GM20431 (cell line): ENCODE measurements at regions not wholly inside any gene's neighbourhood (a gene's known extent, or its start where the extent isn't known, plus 50 kb on each side); places are given as distances from the start of the nearest gene placed in this dataset.

Source experiments
- in situ Hi-C: fragments of 300-500 bp; cut with MseI, MboI; formaldehyde crosslinking; loops from one replicate; pipeline ENCODE4 v1.15.0; 2020; ENCODE audit warnings: low sequenced_read_pairs; ENCODE audit not compliant: unreplicated experiment

GRCh38 chr7:25879799-25880198 lies 272.2 kb upstream of the NFE2L3 start:
- in situ Hi-C loops: loop anchor here (25.0 kb wide), 3 partner anchors 483 to 783 kb away; no protein-coding TSS in a partner anchor

GRCh38 chr7:25881317-25882037 lies 270.5 kb upstream of the NFE2L3 start:
- in situ Hi-C loops: loop anchor here (25.0 kb wide), 3 partner anchors 481 to 781 kb away; no protein-coding TSS in a partner anchor

- in situ Hi-C loops: loop anchor here (25.0 kb wide), 3 partner anchors 480 to 780 kb away; no protein-coding TSS in a partner anchor
These were observed 269.7 kb upstream of the NFE2L3 start for GRCh38 chr7:25882151-25882773.

- in situ Hi-C loops: loop anchor here (25.0 kb wide), 3 partner anchors 478 to 778 kb away; no protein-coding TSS in a partner anchor
These were observed 267.7 kb upstream of the NFE2L3 start for GRCh38 chr7:25884265-25884828.

GRCh38 chr7:25885057-25885576 lies 266.9 kb upstream of the NFE2L3 start:
- in situ Hi-C loops: loop anchor here (25.0 kb wide), 3 partner anchors 477 to 777 kb away; no protein-coding TSS in a partner anchor

- in situ Hi-C loops: loop anchor here (25.0 kb wide), 3 partner anchors 476 to 776 kb away; no protein-coding TSS in a partner anchor
These were observed 265.4 kb upstream of the NFE2L3 start for GRCh38 chr7:25886387-25887240.

GRCh38 chr7:25887266-25887665 lies 264.7 kb upstream of the NFE2L3 start:
- in situ Hi-C loops: loop anchor here (25.0 kb wide), 3 partner anchors 475 to 775 kb away; no protein-coding TSS in a partner anchor

GRCh38 chr7:25887795-25888559 lies 264.0 kb upstream of the NFE2L3 start:
- in situ Hi-C loops: loop anchor here (25.0 kb wide), 3 partner anchors 474 to 774 kb away; no protein-coding TSS in a partner anchor

- in situ Hi-C loops: loop anchor here (25.0 kb wide), 3 partner anchors 473 to 773 kb away; no protein-coding TSS in a partner anchor
These were observed 262.2 kb upstream of the NFE2L3 start for GRCh38 chr7:25889765-25890164.

- in situ Hi-C loops: loop anchor here (25.0 kb wide), 3 partner anchors 471 to 771 kb away; no protein-coding TSS in a partner anchor
These were observed 260.4 kb upstream of the NFE2L3 start for GRCh38 chr7:25891591-25891990.

- in situ Hi-C loops: loop anchor here (25.0 kb wide), 3 partner anchors 469 to 769 kb away; no protein-coding TSS in a partner anchor
These were observed 258.6 kb upstream of the NFE2L3 start for GRCh38 chr7:25893436-25893835.

- in situ Hi-C loops: loop anchor here (25.0 kb wide), 3 partner anchors 468 to 768 kb away; no protein-coding TSS in a partner anchor
These were observed 257.7 kb upstream of the NFE2L3 start for GRCh38 chr7:25894002-25894901.

- in situ Hi-C loops: loop anchor here (25.0 kb wide), 3 partner anchors 467 to 767 kb away; no protein-coding TSS in a partner anchor
These were observed 256.9 kb upstream of the NFE2L3 start for GRCh38 chr7:25894902-25895791.

- in situ Hi-C loops: loop anchor here (25.0 kb wide), 3 partner anchors 467 to 767 kb away; no protein-coding TSS in a partner anchor
These were observed 256.2 kb upstream of the NFE2L3 start for GRCh38 chr7:25895792-25896171.

GRCh38 chr7:25897261-25897782 lies 254.7 kb upstream of the NFE2L3 start:
- in situ Hi-C loops: loop anchor here (25.0 kb wide), 3 partner anchors 465 to 765 kb away; no protein-coding TSS in a partner anchor

GRCh38 chr7:25900245-25900644 lies 251.8 kb upstream of the NFE2L3 start:
- in situ Hi-C loops: loop anchor here (10.0 kb wide), 1 partner anchor 155 kb away; no protein-coding TSS in a partner anchor
